GM19239 (cell line): ENCODE measurements at regions not wholly inside any gene's neighbourhood (a gene's known extent, or its start where the extent isn't known, plus 50 kb on each side); places are given as distances from the start of the nearest gene placed in this dataset.
"Not testable (repeated sequence)": the region's sequence is repeated elsewhere in the genome, so short reads cannot be mapped to it uniquely, and the experiment has no call there.

Experiments used
- DNase-seq: peaks from one replicate; pipeline ENCODE4 v3.0.0; 2011; ENCODE audit warnings: low spot score; ENCODE audit not compliant: insufficient read length
- FAIRE-seq: peaks from 2 replicates; lab custom pipeline; 2011; peaks lifted over from hg19 to GRCh38; lab: Jason Lieb, UNC

- DNase-seq: no peak
- FAIRE-seq: no peak
Measured at GRCh38 chr4:114332119-114332518, 266.5 kb upstream of the UGT8 start.

GRCh38 chr4:114334363-114334762 lies 264.2 kb upstream of the UGT8 start:
- FAIRE-seq, DNase-seq: not testable (repeated sequence)

- FAIRE-seq (no peak), DNase-seq (no peak)
Measured at GRCh38 chr4:114334884-114335330, 263.7 kb upstream of the UGT8 start.

GRCh38 chr4:114335339-114335738 lies 263.3 kb upstream of the UGT8 start:
- no peak for FAIRE-seq

GRCh38 chr4:114343015-114343414 lies 255.6 kb upstream of the UGT8 start:
- DNase-seq (no peak), FAIRE-seq (no peak)

More at GRCh38 chr4:114335339-114335738, 263.3 kb upstream of the UGT8 start:
- DNase-seq: no peak

- FAIRE-seq (no peak), DNase-seq (no peak)
Measured at GRCh38 chr4:114349543-114350175, 248.9 kb upstream of the UGT8 start.

GRCh38 chr4:114358901-114359300 lies 239.7 kb upstream of the UGT8 start:
- FAIRE-seq: no peak
- DNase-seq: no peak

- no peak for DNase-seq
- FAIRE-seq: no peak
Measured at GRCh38 chr4:114361249-114361648, 237.4 kb upstream of the UGT8 start.

- FAIRE-seq: no peak
- no peak for DNase-seq
Measured at GRCh38 chr4:114364857-114365256, 233.8 kb upstream of the UGT8 start.

GRCh38 chr4:114365591-114365990 lies 233.0 kb upstream of the UGT8 start:
- no peak for DNase-seq

GRCh38 chr4:114366368-114366767 lies 232.2 kb upstream of the UGT8 start:
- FAIRE-seq (no peak), DNase-seq (no peak)

More at GRCh38 chr4:114365591-114365990, 233.0 kb upstream of the UGT8 start:
- no peak for FAIRE-seq

- no peak for FAIRE-seq
Measured at GRCh38 chr4:114368751-114369150, 229.9 kb upstream of the UGT8 start.

GRCh38 chr4:114373508-114373907 lies 225.1 kb upstream of the UGT8 start:
- no peak for FAIRE-seq
- no peak for DNase-seq

More at GRCh38 chr4:114368751-114369150, 229.9 kb upstream of the UGT8 start:
- no peak for DNase-seq

GRCh38 chr4:114378305-114378903 lies 220.2 kb upstream of the UGT8 start:
- no peak for FAIRE-seq
- no peak for DNase-seq

GRCh38 chr4:114383067-114383466 lies 215.5 kb upstream of the UGT8 start:
- no peak for DNase-seq
- no peak for FAIRE-seq

- DNase-seq (no peak), FAIRE-seq (no peak)
Measured at GRCh38 chr4:114383721-114384120, 214.9 kb upstream of the UGT8 start.

- FAIRE-seq: no peak
- DNase-seq: no peak
Measured at GRCh38 chr4:114384629-114385028, 214.0 kb upstream of the UGT8 start.

- DNase-seq (no peak), FAIRE-seq (no peak)
Measured at GRCh38 chr4:114385195-114385985, 213.2 kb upstream of the UGT8 start.

- FAIRE-seq: peak; percentile 87
- peak; percentile 3 for DNase-seq
Measured at GRCh38 chr4:114386637-114387233, 211.9 kb upstream of the UGT8 start.

GRCh38 chr4:114389070-114389685 lies 209.4 kb upstream of the UGT8 start:
- FAIRE-seq (no peak), DNase-seq (no peak)
